GM18867 (cell line): ENCODE measurements at regions not wholly inside any gene's neighbourhood (a gene's known extent, or its start where the extent isn't known, plus 50 kb on each side); places are given as distances from the start of the nearest gene placed in this dataset.
"Not testable (repeated sequence)": the region's sequence is repeated elsewhere in the genome, so short reads cannot be mapped to it uniquely, and the experiment has no call there.

Experiments
- ATAC-seq: cut with Tn5 transposase; IDR thresholded peaks from one replicate; pipeline ENCODE4 v1.9.1; 2021; ENCODE audit warnings: mild to moderate bottlenecking, moderate library complexity; ENCODE audit not compliant: unreplicated experiment

- no peak for ATAC-seq
Observed at GRCh38 chr20:54324041-54324440, 116.2 kb downstream of the PFDN4 start.

GRCh38 chr20:54324652-54325285, 116.9 kb downstream of the PFDN4 start:
- no peak for ATAC-seq

GRCh38 chr20:54335299-54335698, 127.4 kb downstream of the PFDN4 start:
- no peak for ATAC-seq

- ATAC-seq: no peak
Observed at GRCh38 chr20:54337144-54337543, 129.3 kb downstream of the PFDN4 start.

GRCh38 chr20:54339093-54339492, 131.2 kb downstream of the PFDN4 start:
- no peak for ATAC-seq

GRCh38 chr20:54340206-54340605, 132.3 kb downstream of the PFDN4 start:
- no peak for ATAC-seq

- ATAC-seq: no peak
Observed at GRCh38 chr20:54340667-54341081, 132.8 kb downstream of the PFDN4 start.

- ATAC-seq: no peak
Observed at GRCh38 chr20:54342258-54342920, 133.0 kb upstream of the DOK5 start.

GRCh38 chr20:54343099-54343498, 132.3 kb upstream of the DOK5 start:
- ATAC-seq: no peak

- no peak for ATAC-seq
Observed at GRCh38 chr20:54343634-54344033, 131.8 kb upstream of the DOK5 start.

- no peak for ATAC-seq
Observed at GRCh38 chr20:54344832-54345231, 130.6 kb upstream of the DOK5 start.

- ATAC-seq: peak; percentile 65
Observed at GRCh38 chr20:54345301-54345724, 130.1 kb upstream of the DOK5 start.

GRCh38 chr20:54345821-54346220, 129.6 kb upstream of the DOK5 start:
- ATAC-seq: peak; percentile 4

- no peak for ATAC-seq
Observed at GRCh38 chr20:54346276-54346675, 129.1 kb upstream of the DOK5 start.

- no peak for ATAC-seq
Observed at GRCh38 chr20:54347166-54347833, 128.1 kb upstream of the DOK5 start.

- ATAC-seq: no peak
Observed at GRCh38 chr20:54350415-54350814, 125.0 kb upstream of the DOK5 start.

GRCh38 chr20:54351371-54352136, 123.8 kb upstream of the DOK5 start:
- no peak for ATAC-seq

GRCh38 chr20:54352541-54352940, 122.9 kb upstream of the DOK5 start:
- not testable (repeated sequence) for ATAC-seq

- no peak for ATAC-seq
Observed at GRCh38 chr20:54353292-54353691, 122.1 kb upstream of the DOK5 start.

- ATAC-seq: no peak
Observed at GRCh38 chr20:54355631-54356280, 119.6 kb upstream of the DOK5 start.

GRCh38 chr20:54356801-54357200, 118.6 kb upstream of the DOK5 start:
- ATAC-seq: no peak
